ENCODE measurements at regions not wholly inside any gene's neighbourhood (a gene's known extent, or its start where the extent isn't known, plus 50 kb on each side); places are given as distances from the start of the nearest gene placed in this dataset.

DNA sequence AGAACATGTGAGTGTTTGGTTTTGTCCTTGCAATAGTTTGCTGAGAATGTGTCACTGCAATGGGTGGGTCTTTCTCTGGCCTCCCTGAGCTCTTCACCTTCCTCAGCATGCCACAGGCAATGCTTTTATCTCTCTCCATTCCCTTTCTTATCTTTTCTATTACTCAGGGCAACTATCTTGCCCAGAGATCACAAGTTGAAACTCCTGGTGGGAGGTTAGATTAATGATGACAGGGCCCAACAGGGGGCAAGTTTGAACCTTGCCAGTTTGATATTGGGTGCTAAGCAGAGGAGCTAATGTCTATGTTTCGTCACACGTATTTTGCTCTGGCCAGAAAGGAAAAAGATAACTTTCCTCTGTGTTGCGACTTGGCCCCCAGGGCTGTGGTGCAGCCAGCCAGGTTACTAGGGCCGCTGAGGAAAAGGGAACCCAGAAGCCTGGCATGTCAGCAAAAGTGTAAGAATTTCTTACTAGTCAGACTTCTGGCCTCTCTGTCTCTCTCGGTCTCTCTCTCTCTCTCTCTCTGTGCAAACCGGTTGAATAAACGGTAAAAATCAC is 299.3 kb upstream of the POU5F2 start:
- TF ChIP-seq CREB1 (IDR thresholded peaks at IDR 0.05; ENCODE audit: low read depth) = no peak
- no peak for TF ChIP-seq FOXM1 (IDR thresholded peaks at IDR 0.05; ENCODE audit: borderline replicate concordance, low read depth)
- TF ChIP-seq EGR1 (IDR thresholded peaks at IDR 0.05) = no peak
- no peak for TF ChIP-seq EP300 (IDR thresholded peaks at IDR 0.05; ENCODE audit: borderline replicate concordance)
- no peak for TF ChIP-seq TAF1 (IDR thresholded peaks at IDR 0.05; ENCODE audit: low read depth)
- TF ChIP-seq YY1 (IDR thresholded peaks at IDR 0.05; ENCODE audit: low read depth) = no peak
- TF ChIP-seq, protein P1, sequence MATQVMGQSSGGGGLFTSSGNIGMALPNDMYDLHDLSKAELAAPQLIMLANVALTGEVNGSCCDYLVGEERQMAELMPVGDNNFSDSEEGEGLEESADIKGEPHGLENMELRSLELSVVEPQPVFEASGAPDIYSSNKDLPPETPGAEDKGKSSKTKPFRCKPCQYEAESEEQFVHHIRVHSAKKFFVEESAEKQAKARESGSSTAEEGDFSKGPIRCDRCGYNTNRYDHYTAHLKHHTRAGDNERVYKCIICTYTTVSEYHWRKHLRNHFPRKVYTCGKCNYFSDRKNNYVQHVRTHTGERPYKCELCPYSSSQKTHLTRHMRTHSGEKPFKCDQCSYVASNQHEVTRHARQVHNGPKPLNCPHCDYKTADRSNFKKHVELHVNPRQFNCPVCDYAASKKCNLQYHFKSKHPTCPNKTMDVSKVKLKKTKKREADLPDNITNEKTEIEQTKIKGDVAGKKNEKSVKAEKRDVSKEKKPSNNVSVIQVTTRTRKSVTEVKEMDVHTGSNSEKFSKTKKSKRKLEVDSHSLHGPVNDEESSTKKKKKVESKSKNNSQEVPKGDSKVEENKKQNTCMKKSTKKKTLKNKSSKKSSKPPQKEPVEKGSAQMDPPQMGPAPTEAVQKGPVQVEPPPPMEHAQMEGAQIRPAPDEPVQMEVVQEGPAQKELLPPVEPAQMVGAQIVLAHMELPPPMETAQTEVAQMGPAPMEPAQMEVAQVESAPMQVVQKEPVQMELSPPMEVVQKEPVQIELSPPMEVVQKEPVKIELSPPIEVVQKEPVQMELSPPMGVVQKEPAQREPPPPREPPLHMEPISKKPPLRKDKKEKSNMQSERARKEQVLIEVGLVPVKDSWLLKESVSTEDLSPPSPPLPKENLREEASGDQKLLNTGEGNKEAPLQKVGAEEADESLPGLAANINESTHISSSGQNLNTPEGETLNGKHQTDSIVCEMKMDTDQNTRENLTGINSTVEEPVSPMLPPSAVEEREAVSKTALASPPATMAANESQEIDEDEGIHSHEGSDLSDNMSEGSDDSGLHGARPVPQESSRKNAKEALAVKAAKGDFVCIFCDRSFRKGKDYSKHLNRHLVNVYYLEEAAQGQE (IDR thresholded peaks at IDR 0.05; ENCODE audit: low read depth) = no peak
- no peak for TF ChIP-seq RAD21 (IDR thresholded peaks at IDR 0.05; ENCODE audit: low read depth)
- TF ChIP-seq CEBPB (IDR thresholded peaks at IDR 0.05) = no peak
- TF ChIP-seq, protein P2, sequence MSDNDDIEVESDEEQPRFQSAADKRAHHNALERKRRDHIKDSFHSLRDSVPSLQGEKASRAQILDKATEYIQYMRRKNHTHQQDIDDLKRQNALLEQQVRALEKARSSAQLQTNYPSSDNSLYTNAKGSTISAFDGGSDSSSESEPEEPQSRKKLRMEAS (IDR thresholded peaks at IDR 0.05) = no peak
- TF ChIP-seq TCF12 (IDR thresholded peaks at IDR 0.05; ENCODE audit: low read depth) = no peak
- no peak for TF ChIP-seq ZBTB7A (IDR thresholded peaks at IDR 0.05; ENCODE audit: low read depth)
- no peak for TF ChIP-seq NFIC (IDR thresholded peaks at IDR 0.05)
